H9 (cell line): ENCODE measurements at regions not wholly inside any gene's neighbourhood (a gene's known extent, or its start where the extent isn't known, plus 50 kb on each side); places are given as distances from the start of the nearest gene placed in this dataset.

Experiments used
- DNase-seq: peaks from one replicate; pipeline ENCODE4 v3.0.0-alpha.2; 2017
- H2AFZ ChIP-seq: one replicate; pipeline ENCODE4 v1.6.1; 2013; ENCODE audit warnings: mild to moderate bottlenecking, low read length, control low read depth, moderate library complexity
- H2AK5ac ChIP-seq: 2 replicates; pipeline ENCODE4 v1.6.1; 2013; ENCODE audit warnings: low read length, control low read depth, mixed read lengths; ENCODE audit not compliant: insufficient read length
- H2BK120ac ChIP-seq: one replicate; pipeline ENCODE4 v1.6.1; 2013; ENCODE audit warnings: low read depth, mild to moderate bottlenecking, low read length, control low read depth, inconsistent platforms; ENCODE audit not compliant: poor library complexity, severe bottlenecking
- H2BK12ac ChIP-seq: 2 replicates; pipeline ENCODE4 v1.6.1; 2013; ENCODE audit warnings: low read length, control low read depth, mixed read lengths, low read depth; ENCODE audit not compliant: insufficient read length
- H2BK15ac ChIP-seq: 2 replicates; pipeline ENCODE4 v1.6.1; 2013; ENCODE audit warnings: low read depth, low read length, control low read depth
- H2BK20ac ChIP-seq: one replicate; pipeline ENCODE4 v1.6.1; 2013; ENCODE audit warnings: low read depth, mild to moderate bottlenecking, low read length, control low read depth, inconsistent platforms; ENCODE audit not compliant: poor library complexity, severe bottlenecking
- H2BK5ac ChIP-seq: 2 replicates; pipeline ENCODE4 v1.6.1; 2013; ENCODE audit warnings: low read length, control low read depth, mixed read lengths; ENCODE audit not compliant: insufficient read length
- H3K14ac ChIP-seq: 2 replicates; pipeline ENCODE4 v1.6.1; 2013; ENCODE audit warnings: low read length, control low read depth; ENCODE audit not compliant: insufficient read depth
- H3K18ac ChIP-seq: 2 replicates; pipeline ENCODE4 v1.6.1; 2013; ENCODE audit warnings: low read depth, mild to moderate bottlenecking, mixed read lengths, low read length, control low read depth; ENCODE audit not compliant: insufficient read length
- H3K23ac ChIP-seq: 2 replicates; pipeline ENCODE4 v1.6.1; 2013; ENCODE audit warnings: low read length, control low read depth, mixed read lengths, low read depth; ENCODE audit not compliant: insufficient read length
- H3K23me2 ChIP-seq: 2 replicates; pipeline ENCODE4 v1.6.1; 2013; ENCODE audit warnings: low read depth, mild to moderate bottlenecking, mixed read lengths, low read length, control low read depth; ENCODE audit not compliant: insufficient read length, poor library complexity, severe bottlenecking
- H3K27ac ChIP-seq: 2 replicates; pipeline ENCODE4 v1.5.1; 2013; ENCODE audit warnings: low read length, control low read depth, mixed read lengths, low read depth; ENCODE audit not compliant: insufficient read length
- H3K27me3 ChIP-seq: 2 replicates; pipeline ENCODE4 v1.6.1; 2013; ENCODE audit warnings: low read length, control low read depth, inconsistent platforms; ENCODE audit not compliant: insufficient read depth
- H3K4ac ChIP-seq: 2 replicates; pipeline ENCODE4 v1.6.1; 2013; ENCODE audit warnings: low read depth, mild to moderate bottlenecking, control low read depth, inconsistent platforms, low read length, moderate library complexity
- H3K4me1 ChIP-seq: 2 replicates; pipeline ENCODE4 v1.6.1; 2013; ENCODE audit warnings: low read length, control low read depth, inconsistent platforms; ENCODE audit not compliant: insufficient read depth
- H3K4me2 ChIP-seq: 2 replicates; pipeline ENCODE4 v1.6.1; 2013; ENCODE audit warnings: low read length, control low read depth, mixed read lengths; ENCODE audit not compliant: insufficient read length, insufficient read depth
- H3K56ac ChIP-seq: 2 replicates; pipeline ENCODE4 v1.6.1; 2013; ENCODE audit warnings: low read depth, mild to moderate bottlenecking, mixed read lengths, low read length, control low read depth; ENCODE audit not compliant: insufficient read length
- H3K79me1 ChIP-seq: 2 replicates; pipeline ENCODE4 v1.6.1; 2013; ENCODE audit warnings: low read depth, mild to moderate bottlenecking, moderate library complexity, low read length, control low read depth, inconsistent platforms; ENCODE audit not compliant: insufficient read depth, poor library complexity, severe bottlenecking
- H3K79me2 ChIP-seq: 2 replicates; pipeline ENCODE4 v1.6.1; 2013; ENCODE audit warnings: low read length, control low read depth, inconsistent platforms; ENCODE audit not compliant: insufficient read depth
- H3K9ac ChIP-seq: 2 replicates; pipeline ENCODE4 v1.6.1; 2013; ENCODE audit warnings: low read length, control low read depth, mixed read lengths; ENCODE audit not compliant: insufficient read length; ENCODE audit errors: extremely low read depth
- H3K9me3 ChIP-seq: one replicate; pipeline ENCODE4 v1.6.1; 2013; ENCODE audit warnings: low read depth, low read length, inconsistent platforms; ENCODE audit not compliant: control insufficient read depth
- H3T11ph ChIP-seq: one replicate; pipeline ENCODE4 v1.6.1; 2013; ENCODE audit warnings: mild to moderate bottlenecking, low read length, control low read depth, inconsistent platforms
- H4K20me1 ChIP-seq: one replicate; pipeline ENCODE4 v1.6.1; 2013; ENCODE audit not compliant: control insufficient read depth, insufficient read length, insufficient read depth
- H4K5ac ChIP-seq: 2 replicates; pipeline ENCODE4 v1.6.1; 2013; ENCODE audit warnings: low read depth, mild to moderate bottlenecking, mixed read lengths, low read length, control low read depth; ENCODE audit not compliant: insufficient read length
- H4K8ac ChIP-seq: replicated peaks from 2 replicates; pipeline ENCODE4 v1.6.1; 2013; ENCODE audit warnings: low read length, control low read depth, mixed read lengths, low read depth; ENCODE audit not compliant: insufficient read length
- H4K91ac ChIP-seq: 2 replicates; pipeline ENCODE4 v1.6.1; 2013; ENCODE audit warnings: low read depth, mild to moderate bottlenecking, moderate library complexity, mixed read lengths, low read length, control low read depth; ENCODE audit not compliant: insufficient read length
- H3K27ac Mint-ChIP-seq, 3 experiments: 2 replicates in 2 of 3; 3 replicates in 1 of 3; pipeline ENCODE4 v1.8.0; 2020 to 2021; ENCODE audit warnings: mixed read lengths in 3 of 3, mild to moderate bottlenecking in 1 of 3, moderate library complexity in 1 of 3
- H3K27me3 Mint-ChIP-seq: 2 replicates; pipeline ENCODE4 v1.8.0; 2021; ENCODE audit warnings: low read depth, mild to moderate bottlenecking, moderate library complexity, mixed read lengths
- H3K36me3 Mint-ChIP-seq, 3 experiments: 2 replicates in 2 of 3; 3 replicates in 1 of 3; pipeline ENCODE4 v1.8.0; 2020 to 2021; ENCODE audit warnings: low read depth in 3 of 3, mixed read lengths in 3 of 3; ENCODE audit not compliant: insufficient read depth in 1 of 3
- H3K4me1 Mint-ChIP-seq, 2 experiments: 2 replicates each; pipeline ENCODE4 v1.8.0; 2020; ENCODE audit warnings: mixed read lengths in 2 of 2
- H3K4me3 Mint-ChIP-seq, 2 experiments: 2 replicates in 1 of 2; 3 replicates in 1 of 2; pipeline ENCODE4 v1.8.0; 2020 to 2021; ENCODE audit warnings: mild to moderate bottlenecking in 2 of 2, mixed read lengths in 2 of 2, moderate library complexity in 1 of 2
- H3K9me3 Mint-ChIP-seq, 2 experiments: 2 replicates in 1 of 2; 3 replicates in 1 of 2; pipeline ENCODE4 v1.8.0; 2020; ENCODE audit warnings: mild to moderate bottlenecking in 2 of 2, mixed read lengths in 2 of 2, moderate library complexity in 1 of 2
- WGBS: extraction: QIAGEN DNeasy Blood & Tissue Kit; methylation state at CpG from one replicate; pipeline ENCODE4 v1.1.7; 2013; ENCODE audit warnings: missing lambda C conversion rate, low lambda C conversion rate, mixed read lengths; ENCODE audit not compliant: insufficient read length; ENCODE audit errors: extremely low coverage; 5-methylcytosine and 5-hydroxymethylcytosine counted together
- TF ChIP-seq, protein P1 (sequence below): fragments of 200-600 bp; sonication (generic); conservative IDR thresholded peaks from 3 replicates; pipeline ENCODE4 v1.8.0; 2021; ENCODE audit warnings: antibody characterized with exemption, mild to moderate bottlenecking

DNA sequence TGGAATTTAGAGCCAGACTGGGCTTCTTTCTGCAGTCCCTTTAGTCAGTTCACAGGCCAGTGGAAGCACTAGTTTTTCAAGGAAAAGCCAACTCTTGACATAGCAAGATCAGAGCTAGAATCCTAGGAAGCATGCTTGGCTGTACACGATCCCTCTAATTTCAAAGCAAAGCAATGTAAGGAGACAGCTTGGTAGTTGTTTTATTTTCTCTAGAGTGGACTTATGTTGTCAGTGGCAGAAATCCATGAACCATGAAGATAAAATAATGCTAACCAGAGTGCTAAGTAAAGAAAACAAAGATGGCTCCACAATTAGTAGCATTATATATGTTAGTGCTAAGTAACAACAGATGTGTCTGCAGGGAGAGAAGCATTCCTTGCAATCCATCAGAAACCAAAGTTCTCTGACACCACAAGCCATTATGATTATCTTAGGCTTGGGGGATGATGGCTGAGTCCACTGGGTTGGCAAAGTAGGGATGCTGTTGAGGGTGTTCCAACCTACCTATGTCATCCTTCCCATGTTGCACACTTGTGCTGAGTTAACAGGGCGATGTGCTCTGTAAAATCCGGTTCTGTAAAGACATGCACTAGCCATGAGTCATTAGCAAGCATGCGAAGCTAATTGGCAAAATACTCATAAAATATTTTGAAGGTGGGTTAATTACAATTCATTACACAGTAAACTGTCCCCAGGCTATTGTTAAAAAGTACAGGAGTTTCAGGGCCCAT is 115.2 kb downstream of the BMP2 start:
- Histone ChIP-seq H2BK120ac (no peak overlapping the region), H4K20me1 (no peaks in the 10 kb centered on the region), H3K79me1 (no peaks in the 10 kb centered on the region), H2BK5ac (no peak overlapping the region), H2BK20ac (no peak overlapping the region), H3K9ac (no peak overlapping the region), H3K4me2 (no peak overlapping the region), H4K5ac (no peak overlapping the region), H2BK15ac (no peak overlapping the region), H2BK12ac (no peak overlapping the region), H3K18ac (no peak overlapping the region), H3K23me2 (no peaks in the 10 kb centered on the region), H3T11ph (no peak overlapping the region), H3K23ac (no peak overlapping the region), H4K91ac (no peak overlapping the region), H3K79me2 (no peaks in the 10 kb centered on the region), H3K27ac (no peak overlapping the region), H4K8ac (no peak overlapping the region), H2AK5ac (no peak overlapping the region), H3K4ac (no peak overlapping the region), H3K56ac (no peak overlapping the region), H3K14ac (no peak overlapping the region), H3K9me3 (no peaks in the 10 kb centered on the region), H3K4me1 (no peaks in the 10 kb centered on the region), H3K27me3 (no peaks in the 10 kb centered on the region), H2AFZ (no peak overlapping the region)
- TF ChIP-seq, protein P1, sequence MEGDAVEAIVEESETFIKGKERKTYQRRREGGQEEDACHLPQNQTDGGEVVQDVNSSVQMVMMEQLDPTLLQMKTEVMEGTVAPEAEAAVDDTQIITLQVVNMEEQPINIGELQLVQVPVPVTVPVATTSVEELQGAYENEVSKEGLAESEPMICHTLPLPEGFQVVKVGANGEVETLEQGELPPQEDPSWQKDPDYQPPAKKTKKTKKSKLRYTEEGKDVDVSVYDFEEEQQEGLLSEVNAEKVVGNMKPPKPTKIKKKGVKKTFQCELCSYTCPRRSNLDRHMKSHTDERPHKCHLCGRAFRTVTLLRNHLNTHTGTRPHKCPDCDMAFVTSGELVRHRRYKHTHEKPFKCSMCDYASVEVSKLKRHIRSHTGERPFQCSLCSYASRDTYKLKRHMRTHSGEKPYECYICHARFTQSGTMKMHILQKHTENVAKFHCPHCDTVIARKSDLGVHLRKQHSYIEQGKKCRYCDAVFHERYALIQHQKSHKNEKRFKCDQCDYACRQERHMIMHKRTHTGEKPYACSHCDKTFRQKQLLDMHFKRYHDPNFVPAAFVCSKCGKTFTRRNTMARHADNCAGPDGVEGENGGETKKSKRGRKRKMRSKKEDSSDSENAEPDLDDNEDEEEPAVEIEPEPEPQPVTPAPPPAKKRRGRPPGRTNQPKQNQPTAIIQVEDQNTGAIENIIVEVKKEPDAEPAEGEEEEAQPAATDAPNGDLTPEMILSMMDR, result no peak
- no peak for DNase-seq
- Mint-ChIP-seq H3K4me3 (no peak overlapping the region), H3K27me3 (no peaks in the 10 kb centered on the region), H3K27ac (no peak overlapping the region; a peak in 1 of 7 replicates), H3K36me3 (no peaks in the 10 kb centered on the region), H3K9me3 (no peaks in the 10 kb centered on the region), H3K4me1 (peaks cover 17 to 20% of the 10 kb centered on the region in 2 experiments)
- WGBS, result no CpG with 5 or more reads among the region's 4 CpGs
